ENCODE measurements at regions not wholly inside any gene's neighbourhood (a gene's known extent, or its start where the extent isn't known, plus 50 kb on each side); places are given as distances from the start of the nearest gene placed in this dataset.

- TF ChIP-seq CTCF (conservative IDR thresholded peaks at IDR 0.05 in 1 of 2, IDR thresholded peaks at IDR 0.05 in 1 of 2; ENCODE audit: low read depth in 1 of 2, low read length in 2 of 2) (no peak), EZH2 (IDR thresholded peaks at IDR 0.05; ENCODE audit: low read length, missing control alignments) (no peak)
These were observed 428.0 kb upstream of the TRPC7 start for GRCh38 chr5:136793300-136793699.
